Endothelial cell of umbilical vein (primary cell): ENCODE measurements at regions not wholly inside any gene's neighbourhood (a gene's known extent, or its start where the extent isn't known, plus 50 kb on each side); places are given as distances from the start of the nearest gene placed in this dataset.

Source experiments
- BruUV-seq: library from RNA; stranded (reverse); fragments of 400-500 nt; replicated peaks from 2 replicates; lab custom pipeline; 2021; lab: Mats Ljungman, UMichigan
- CTCF ChIA-PET: fragments of 300-600, 350-600 bp; sonication (Branson Sonifier 250); formaldehyde crosslinking; loops from one replicate; lab custom pipeline; 2021; ENCODE audit warnings: antibody characterized with exemption, inconsistent platforms; lab: Charles Lee
- POLR2A ChIA-PET: fragments of 300-600, 350-600 bp; sonication (Branson Sonifier 250); formaldehyde crosslinking; loops from one replicate; lab custom pipeline; 2021; ENCODE audit warnings: antibody characterized with exemption, inconsistent platforms; lab: Charles Lee
- DNase-seq: peaks from one replicate; pipeline ENCODE4 v3.0.0-alpha.2; 2011; ENCODE audit warnings: low read depth, low spot score
- FAIRE-seq: peaks from 2 replicates; lab custom pipeline; 2011; peaks lifted over from hg19 to GRCh38; lab: Jason Lieb, UNC
- H2AFZ ChIP-seq: 2 replicates; pipeline ENCODE4 v1.6.0; 2012; ENCODE audit warnings: low read depth, low read length, control low read depth, inconsistent platforms
- H3K27ac ChIP-seq: 2 replicates; pipeline ENCODE4 v1.5.1; 2011; ENCODE audit warnings: low read depth, mild to moderate bottlenecking, control low read depth, low read length, moderate library complexity; ENCODE audit not compliant: insufficient read depth
- H3K27me3 ChIP-seq, 2 experiments: 2 replicates each; pipeline versions ENCODE4 v1.6.0 to v1.6.1; 2011; ENCODE audit warnings: low read length in 2 of 2, mixed read lengths in 1 of 2; ENCODE audit not compliant: control insufficient read depth in 2 of 2, insufficient read depth in 2 of 2
- H3K36me3 ChIP-seq, 2 experiments: 2 replicates in 1 of 2; 3 replicates in 1 of 2; pipeline ENCODE4 v1.5.1; 2011; ENCODE audit warnings: low read length in 2 of 2, mild to moderate bottlenecking in 1 of 2, moderate library complexity in 1 of 2; ENCODE audit not compliant: control insufficient read depth in 2 of 2, insufficient read depth in 2 of 2; ENCODE audit errors: extremely low read depth in 1 of 2
- H3K4me1 ChIP-seq: 3 replicates; pipeline ENCODE4 v1.5.1; 2011; ENCODE audit warnings: mild to moderate bottlenecking, low read length; ENCODE audit not compliant: control insufficient read depth, insufficient read depth; ENCODE audit errors: extremely low read depth
- H3K4me2 ChIP-seq: 2 replicates; pipeline ENCODE4 v1.6.1; 2011; ENCODE audit warnings: low read length, control low read depth, mixed read lengths; ENCODE audit not compliant: insufficient read depth
- H3K4me3 ChIP-seq, 3 experiments: fragments of 200-600 bp in 1 of 3; sonication (generic), shearing (Covaris generic) in 1 of 3; replicated peaks in 1 of 3; 2 replicates each; pipeline ENCODE4 v1.5.1; 2011 to 2016; ENCODE audit warnings: control low read depth in 3 of 3, low read length in 3 of 3, mild to moderate bottlenecking in 2 of 3, inconsistent platforms in 1 of 3, low read depth in 1 of 3, moderate library complexity in 1 of 3; ENCODE audit not compliant: insufficient read depth in 1 of 3
- H3K79me2 ChIP-seq: 2 replicates; pipeline ENCODE4 v1.6.0; 2012; ENCODE audit warnings: low read length, inconsistent platforms; ENCODE audit not compliant: control insufficient read depth, insufficient read depth
- H3K9ac ChIP-seq: replicated peaks from 2 replicates; pipeline ENCODE3; 2011; ENCODE audit warnings: low read length, control low read depth; ENCODE audit not compliant: insufficient read depth; ENCODE audit errors: extremely low read depth
- H3K9me1 ChIP-seq: replicated peaks from 3 replicates; pipeline ENCODE4 v1.6.0; 2011; ENCODE audit warnings: mild to moderate bottlenecking, low read length; ENCODE audit not compliant: control insufficient read depth, insufficient read depth; ENCODE audit errors: extremely low read depth
- H3K9me3 ChIP-seq: replicated peaks from 2 replicates; pipeline ENCODE4 v1.5.1; 2012; ENCODE audit warnings: low read length, inconsistent platforms; ENCODE audit not compliant: control insufficient read depth, insufficient read depth
- H4K20me1 ChIP-seq: replicated peaks from 2 replicates; pipeline ENCODE3; 2011; ENCODE audit warnings: mild to moderate bottlenecking, low read length; ENCODE audit not compliant: control insufficient read depth, insufficient read depth; ENCODE audit errors: extremely low read depth
- GATA2 ChIP-seq: IDR thresholded peaks from 2 replicates; pipeline ENCODE4 v1.7.0; 2011; ENCODE audit warnings: low read depth, mild to moderate bottlenecking, moderate library complexity, mixed read lengths, low read length; ENCODE audit not compliant: insufficient read length, insufficient read depth
- JUN ChIP-seq: IDR thresholded peaks from 2 replicates; pipeline ENCODE4 v1.6.1; 2011; ENCODE audit warnings: borderline replicate concordance, low read depth; ENCODE audit not compliant: insufficient read length, insufficient read depth
- MYC ChIP-seq: IDR thresholded peaks from one replicate; pipeline ENCODE4 v1.6.1; 2011; ENCODE audit warnings: mild to moderate bottlenecking, low read depth, low read length
- POLR2A ChIP-seq: IDR thresholded peaks from 2 replicates; pipeline ENCODE4 v1.6.1; 2012; ENCODE audit warnings: low read depth, mild to moderate bottlenecking, control low read depth, low read length
- dilution Hi-C: fragments of 300-500 bp; cut with MboI; formaldehyde crosslinking; loops from one replicate; pipeline ENCODE4 v1.15.0; 2019; ENCODE audit warnings: low sequenced_read_pairs; ENCODE audit not compliant: extremely low pct_ligation_motif_present
- intact Hi-C: fragments of 100-400 bp; cut with micrococcal nuclease; formaldehyde crosslinking; loops from one replicate; pipeline ENCODE4 v1.10.0; 2022
- TF ChIP-seq, protein P1 (sequence below): IDR thresholded peaks from 2 replicates; pipeline ENCODE4 v1.6.1; 2011; ENCODE audit not compliant: insufficient read depth, insufficient read length

DNA sequence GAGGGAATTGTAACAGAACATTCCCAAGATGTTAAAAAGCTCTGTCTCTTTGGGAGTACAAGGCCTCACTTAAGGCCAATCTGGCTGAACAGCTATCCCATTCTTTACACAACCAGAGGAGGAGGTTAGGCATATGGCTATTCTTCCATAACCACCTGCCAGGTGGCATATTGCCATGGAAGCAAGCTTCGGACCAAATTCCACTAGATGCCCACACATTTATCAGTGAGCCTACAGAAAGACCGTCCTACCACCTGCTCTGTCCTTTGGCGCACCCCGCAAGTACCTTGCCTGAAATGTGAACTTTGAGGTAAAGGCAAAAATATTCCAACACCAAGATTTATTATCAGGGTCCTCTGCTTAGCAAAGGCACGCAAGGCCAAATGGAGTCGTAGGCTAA is 519.9 kb upstream of the TNP1 start:
- Histone ChIP-seq H3K4me3 (no peak overlapping the region), H3K79me2 (no peaks in the 10 kb centered on the region), H4K20me1 (no peaks in the 10 kb centered on the region), H3K4me1 (no peaks in the 10 kb centered on the region), H3K4me2 (no peak overlapping the region), H3K9me1 (no peaks in the 10 kb centered on the region), H3K27ac (no peak overlapping the region), H3K36me3 (no peaks in the 10 kb centered on the region), H3K9ac (no peak overlapping the region), H3K27me3 (no peaks in the 10 kb centered on the region), H3K9me3 (no peaks in the 10 kb centered on the region), H2AFZ (no peak overlapping the region)
- dilution Hi-C loops (no loop called here), intact Hi-C loops (no loop called here)
- DNase-seq (no peak), FAIRE-seq (no peak)
- BruUV-seq: no TSS peak
- no peak for TF ChIP-seq JUN
- TF ChIP-seq, protein P1, sequence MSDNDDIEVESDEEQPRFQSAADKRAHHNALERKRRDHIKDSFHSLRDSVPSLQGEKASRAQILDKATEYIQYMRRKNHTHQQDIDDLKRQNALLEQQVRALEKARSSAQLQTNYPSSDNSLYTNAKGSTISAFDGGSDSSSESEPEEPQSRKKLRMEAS: no peak
- TF ChIP-seq MYC: no peak
- no peak for TF ChIP-seq GATA2
- ChIA-PET POLR2A (no interaction called here), CTCF (no interaction called here)

DNA sequence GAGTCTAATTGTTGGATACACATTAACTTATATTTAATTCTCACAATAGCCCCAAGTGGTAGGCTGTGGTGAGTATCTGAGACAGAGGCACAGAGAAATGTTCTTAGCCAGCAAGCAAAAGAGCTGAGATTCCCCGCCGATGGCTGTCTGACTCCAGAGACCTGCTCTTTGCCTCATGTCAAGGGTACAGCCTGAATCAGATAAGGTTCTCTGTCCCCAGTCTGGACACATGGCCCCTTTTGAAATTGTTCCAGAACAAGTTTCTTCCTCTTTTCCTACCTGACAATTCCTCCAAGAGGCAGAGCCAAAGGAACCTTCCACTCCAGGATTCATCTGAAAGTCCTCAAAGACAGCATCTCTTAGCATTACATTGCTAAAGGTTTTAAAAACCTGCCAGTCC is 512.9 kb upstream of the TNP1 start:
- no peaks in the 10 kb centered on the region for H3K36me3 ChIP-seq
- no peaks in the 10 kb centered on the region for H4K20me1 ChIP-seq
- intact Hi-C loops: no loop called here
- ChIA-PET CTCF (no interaction called here), POLR2A (no interaction called here)
- H3K9me1 ChIP-seq: no peaks in the 10 kb centered on the region
- no peak overlapping the region for H3K27ac ChIP-seq
- no peaks in the 10 kb centered on the region for H3K27me3 ChIP-seq
- no peaks in the 10 kb centered on the region for H3K4me1 ChIP-seq
- H2AFZ ChIP-seq: no peak overlapping the region
- TF ChIP-seq POLR2A (no peak), JUN (no peak)
- DNase-seq (no peak), FAIRE-seq (no peak)
- no peaks in the 10 kb centered on the region for H3K79me2 ChIP-seq
- H3K4me3 ChIP-seq: no peak overlapping the region
- no peaks in the 10 kb centered on the region for H3K9me3 ChIP-seq
- dilution Hi-C loops: no loop called here
- H3K4me2 ChIP-seq: no peak overlapping the region
- H3K9ac ChIP-seq: no peak overlapping the region
- no TSS peak for BruUV-seq
